ENCODE measurements at regions not wholly inside any gene's neighbourhood (a gene's known extent, or its start where the extent isn't known, plus 50 kb on each side); places are given as distances from the start of the nearest gene placed in this dataset.

- H3K4me3 ChIP-seq (ENCODE audit: low read depth, low read length), result no peak overlapping the region
- DNase-seq (ENCODE audit: low read depth), result no peak
Measured at GRCh38 chr2:64784168-64785061, 130.7 kb upstream of the SERTAD2 start.

GRCh38 chr2:64785245-64785644, 131.5 kb upstream of the SERTAD2 start:
- TF ChIP-seq MYC (IDR thresholded peaks at IDR 0.05; ENCODE audit: low read depth, low read length) (no peak), MAX (IDR thresholded peaks at IDR 0.05; ENCODE audit: low read depth, low read length) (no peak), CTCF (IDR thresholded peaks at IDR 0.05; ENCODE audit: low read depth, low read length) (no peak), POLR2A (IDR thresholded peaks at IDR 0.05; ENCODE audit: extremely low read depth, insufficient read length) (no peak)
- DNase-seq (ENCODE audit: low read depth), result no peak
- H3K4me3 ChIP-seq (ENCODE audit: low read depth, low read length), result no peak overlapping the region

More at GRCh38 chr2:64784168-64785061, 130.7 kb upstream of the SERTAD2 start:
- TF ChIP-seq CTCF (IDR thresholded peaks at IDR 0.05; ENCODE audit: low read depth, low read length), result no peak
- no peak for TF ChIP-seq MYC (IDR thresholded peaks at IDR 0.05; ENCODE audit: low read depth, low read length)
- TF ChIP-seq POLR2A (IDR thresholded peaks at IDR 0.05; ENCODE audit: extremely low read depth, insufficient read length), result no peak
- no peak for TF ChIP-seq MAX (IDR thresholded peaks at IDR 0.05; ENCODE audit: low read depth, low read length)

GRCh38 chr2:64786343-64787018, 132.8 kb upstream of the SERTAD2 start:
- no peak for DNase-seq (ENCODE audit: low read depth)
- TF ChIP-seq POLR2A (IDR thresholded peaks at IDR 0.05; ENCODE audit: extremely low read depth, insufficient read length) (no peak), MYC (IDR thresholded peaks at IDR 0.05; ENCODE audit: low read depth, low read length) (no peak), CTCF (IDR thresholded peaks at IDR 0.05; ENCODE audit: low read depth, low read length) (no peak), MAX (IDR thresholded peaks at IDR 0.05; ENCODE audit: low read depth, low read length) (no peak)
- no peak overlapping the region for H3K4me3 ChIP-seq (ENCODE audit: low read depth, low read length)

GRCh38 chr2:64787019-64787365, 133.3 kb upstream of the SERTAD2 start:
- TF ChIP-seq POLR2A (IDR thresholded peaks at IDR 0.05; ENCODE audit: extremely low read depth, insufficient read length) (no peak), CTCF (IDR thresholded peaks at IDR 0.05; ENCODE audit: low read depth, low read length) (no peak), MAX (IDR thresholded peaks at IDR 0.05; ENCODE audit: low read depth, low read length) (no peak), MYC (IDR thresholded peaks at IDR 0.05; ENCODE audit: low read depth, low read length) (no peak)
- no peak overlapping the region for H3K4me3 ChIP-seq (ENCODE audit: low read depth, low read length)
- no peak for DNase-seq (ENCODE audit: low read depth)

GRCh38 chr2:64787698-64788097, 134.0 kb upstream of the SERTAD2 start:
- no peak for TF ChIP-seq POLR2A (IDR thresholded peaks at IDR 0.05; ENCODE audit: extremely low read depth, insufficient read length)
- no peak for TF ChIP-seq MYC (IDR thresholded peaks at IDR 0.05; ENCODE audit: low read depth, low read length)
- TF ChIP-seq MAX (IDR thresholded peaks at IDR 0.05; ENCODE audit: low read depth, low read length), result no peak
- TF ChIP-seq CTCF (IDR thresholded peaks at IDR 0.05; ENCODE audit: low read depth, low read length), result no peak
- no peak overlapping the region for H3K4me3 ChIP-seq (ENCODE audit: low read depth, low read length)
- DNase-seq (ENCODE audit: low read depth), result peak; percentile 52

Measured in NB4 (cell line).